BJ (cell line): ENCODE measurements at regions not wholly inside any gene's neighbourhood (a gene's known extent, or its start where the extent isn't known, plus 50 kb on each side); places are given as distances from the start of the nearest gene placed in this dataset.

ENCODE experiments used
- CTCF ChIA-PET: fragments of 350-600 bp; formaldehyde crosslinking; extraction: SDS; loops from one replicate; lab custom pipeline; 2021; ENCODE audit warnings: antibody characterized with exemption, inconsistent platforms; lab: Yijun Ruan, JAX
- POLR2A ChIA-PET: fragments of 300-600 bp; sonication (Branson Sonifier 250); formaldehyde crosslinking; extraction: SDS; loops from one replicate; lab custom pipeline; 2021; ENCODE audit warnings: antibody characterized with exemption; lab: Charles Lee
- DNase-seq: peaks from one replicate; pipeline ENCODE4 v3.0.0-alpha.2; 2011; ENCODE audit warnings: low read depth
- H3K27me3 ChIP-seq: 2 replicates; pipeline ENCODE4 v1.6.0; 2011; ENCODE audit warnings: low read length; ENCODE audit not compliant: control insufficient read depth, insufficient read depth
- H3K36me3 ChIP-seq: 2 replicates; pipeline ENCODE4 v1.5.1; 2011; ENCODE audit warnings: low read length; ENCODE audit not compliant: control insufficient read depth, insufficient read depth
- H3K4me3 ChIP-seq: 2 replicates; pipeline ENCODE4 v1.5.1; 2011; ENCODE audit warnings: low read depth, mild to moderate bottlenecking, control low read depth, low read length
- TF ChIP-seq, protein P1 (sequence below): IDR thresholded peaks from 2 replicates; pipeline ENCODE4 v1.5.1; 2011; ENCODE audit warnings: low read depth, mild to moderate bottlenecking, control low read depth, inconsistent platforms, low read length, moderate library complexity; ENCODE audit not compliant: insufficient read depth

GRCh38 chr10:78762086-78762630 lies 306.6 kb upstream of the ZMIZ1 start:
- CTCF ChIA-PET = interaction anchor here (1.1 to 1.2 kb wide), 2 partner anchors 23 to 35 kb away, joined by 3 to 4 read pairs; no protein-coding TSS in a partner anchor
- no peaks in the 10 kb centered on the region for H3K36me3 ChIP-seq
- DNase-seq = no peak
- POLR2A ChIA-PET = no interaction called here
- H3K27me3 ChIP-seq = no peaks in the 10 kb centered on the region
- no peak overlapping the region for H3K4me3 ChIP-seq
- TF ChIP-seq, protein P1, sequence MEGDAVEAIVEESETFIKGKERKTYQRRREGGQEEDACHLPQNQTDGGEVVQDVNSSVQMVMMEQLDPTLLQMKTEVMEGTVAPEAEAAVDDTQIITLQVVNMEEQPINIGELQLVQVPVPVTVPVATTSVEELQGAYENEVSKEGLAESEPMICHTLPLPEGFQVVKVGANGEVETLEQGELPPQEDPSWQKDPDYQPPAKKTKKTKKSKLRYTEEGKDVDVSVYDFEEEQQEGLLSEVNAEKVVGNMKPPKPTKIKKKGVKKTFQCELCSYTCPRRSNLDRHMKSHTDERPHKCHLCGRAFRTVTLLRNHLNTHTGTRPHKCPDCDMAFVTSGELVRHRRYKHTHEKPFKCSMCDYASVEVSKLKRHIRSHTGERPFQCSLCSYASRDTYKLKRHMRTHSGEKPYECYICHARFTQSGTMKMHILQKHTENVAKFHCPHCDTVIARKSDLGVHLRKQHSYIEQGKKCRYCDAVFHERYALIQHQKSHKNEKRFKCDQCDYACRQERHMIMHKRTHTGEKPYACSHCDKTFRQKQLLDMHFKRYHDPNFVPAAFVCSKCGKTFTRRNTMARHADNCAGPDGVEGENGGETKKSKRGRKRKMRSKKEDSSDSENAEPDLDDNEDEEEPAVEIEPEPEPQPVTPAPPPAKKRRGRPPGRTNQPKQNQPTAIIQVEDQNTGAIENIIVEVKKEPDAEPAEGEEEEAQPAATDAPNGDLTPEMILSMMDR = no peak

DNA sequence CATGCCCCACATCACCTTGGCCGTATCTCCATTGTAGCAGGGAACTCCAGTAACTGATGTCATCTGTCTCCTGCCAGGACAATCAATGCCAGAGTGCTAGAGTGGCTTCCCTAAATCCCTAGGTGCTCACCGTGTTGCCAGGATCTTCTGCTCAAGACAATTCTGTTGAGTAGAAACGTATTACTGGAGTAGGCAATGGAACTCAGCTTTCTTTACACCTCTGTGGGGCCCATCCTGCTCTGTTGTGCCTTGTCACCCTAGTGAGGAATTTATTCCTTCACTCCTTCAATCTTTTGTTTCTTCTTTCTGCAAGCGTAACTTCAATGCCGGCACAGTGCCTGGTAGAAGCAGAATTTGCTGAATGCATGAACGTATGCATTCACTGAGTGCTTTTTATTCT lies 305.5 kb upstream of the ZMIZ1 start:
- H3K27me3 ChIP-seq = no peaks in the 10 kb centered on the region
- DNase-seq = no peak
- no peaks in the 10 kb centered on the region for H3K36me3 ChIP-seq
- TF ChIP-seq, protein P1 = no peak
- no peak overlapping the region for H3K4me3 ChIP-seq
- CTCF ChIA-PET = interaction anchor here (1.2 kb wide), 1 partner anchor 22 kb away, joined by 4 read pairs; no protein-coding TSS in a partner anchor
- POLR2A ChIA-PET = no interaction called here

- ChIA-PET POLR2A (no interaction called here), CTCF (no interaction called here)
- TF ChIP-seq, protein P1 = no peak
- Histone ChIP-seq H3K4me3 (no peak overlapping the region), H3K36me3 (no peaks in the 10 kb centered on the region), H3K27me3 (no peaks in the 10 kb centered on the region)
- no peak for DNase-seq
Measured at GRCh38 chr10:78763651-78764395, 304.9 kb upstream of the ZMIZ1 start.

- no peak for DNase-seq
- H3K27me3 ChIP-seq = no peaks in the 10 kb centered on the region
- no peak overlapping the region for H3K4me3 ChIP-seq
- TF ChIP-seq, protein P1 = no peak
- POLR2A ChIA-PET = no interaction called here
- H3K36me3 ChIP-seq = no peaks in the 10 kb centered on the region
- CTCF ChIA-PET = no interaction called here
Measured at GRCh38 chr10:78764436-78764835, 304.3 kb upstream of the ZMIZ1 start.

- TF ChIP-seq, protein P1 = no peak
- no peak for DNase-seq
- H3K27me3 ChIP-seq = no peaks in the 10 kb centered on the region
- ChIA-PET CTCF (no interaction called here), POLR2A (no interaction called here)
- no peaks in the 10 kb centered on the region for H3K36me3 ChIP-seq
- H3K4me3 ChIP-seq = no peak overlapping the region
Measured at GRCh38 chr10:78764846-78765430, 303.8 kb upstream of the ZMIZ1 start.
